Thyroid gland (tissue), 4 donors: ENCODE measurements at regions not wholly inside any gene's neighbourhood (a gene's known extent, or its start where the extent isn't known, plus 50 kb on each side); places are given as distances from the start of the nearest gene placed in this dataset.

Experiments used
- POLR2A ChIP-seq, 2 donors: fragments of 450-650 bp; IDR thresholded peaks; one replicate each; pipeline ENCODE4 v1.6.1; 2017; ENCODE audit warnings: antibody characterized with exemption in 2 of 2, mild to moderate bottlenecking in 2 of 2, moderate library complexity in 1 of 2
- TF ChIP-seq, protein P1 (sequence below), 6 experiments: fragments of 200-600 bp in 3 of 6; fragments of 450-650 bp in 3 of 6; sonication (generic) in 3 of 6; IDR thresholded peaks; one replicate each; pipeline ENCODE4 v1.5.1; 2016 to 2019; ENCODE audit warnings: antibody characterized with exemption in 6 of 6, mild to moderate bottlenecking in 2 of 6, inconsistent platforms in 1 of 6, moderate library complexity in 1 of 6

DNA sequence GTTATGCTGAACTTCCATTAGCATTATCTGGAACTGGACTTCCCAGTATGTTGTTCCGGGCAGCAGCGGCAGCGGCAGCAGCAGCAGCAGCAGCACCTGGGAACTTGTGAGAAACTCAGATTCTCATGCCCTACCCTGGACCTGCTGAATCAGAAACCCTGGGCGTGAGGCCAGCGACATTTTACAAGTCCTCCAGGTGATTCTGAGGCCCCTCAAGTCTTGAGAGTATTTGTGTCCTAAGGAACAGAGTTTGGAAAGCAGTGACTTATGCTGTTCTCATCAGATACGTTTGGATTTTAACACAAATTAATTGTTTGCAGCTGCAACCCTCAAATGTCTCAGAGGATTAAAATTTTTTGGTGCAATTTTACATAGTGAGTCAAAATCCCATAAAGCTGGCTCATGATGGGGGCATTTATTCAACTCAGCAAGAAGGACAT lies 157.2 kb upstream of the KAZN start:
- TF ChIP-seq, protein P1, sequence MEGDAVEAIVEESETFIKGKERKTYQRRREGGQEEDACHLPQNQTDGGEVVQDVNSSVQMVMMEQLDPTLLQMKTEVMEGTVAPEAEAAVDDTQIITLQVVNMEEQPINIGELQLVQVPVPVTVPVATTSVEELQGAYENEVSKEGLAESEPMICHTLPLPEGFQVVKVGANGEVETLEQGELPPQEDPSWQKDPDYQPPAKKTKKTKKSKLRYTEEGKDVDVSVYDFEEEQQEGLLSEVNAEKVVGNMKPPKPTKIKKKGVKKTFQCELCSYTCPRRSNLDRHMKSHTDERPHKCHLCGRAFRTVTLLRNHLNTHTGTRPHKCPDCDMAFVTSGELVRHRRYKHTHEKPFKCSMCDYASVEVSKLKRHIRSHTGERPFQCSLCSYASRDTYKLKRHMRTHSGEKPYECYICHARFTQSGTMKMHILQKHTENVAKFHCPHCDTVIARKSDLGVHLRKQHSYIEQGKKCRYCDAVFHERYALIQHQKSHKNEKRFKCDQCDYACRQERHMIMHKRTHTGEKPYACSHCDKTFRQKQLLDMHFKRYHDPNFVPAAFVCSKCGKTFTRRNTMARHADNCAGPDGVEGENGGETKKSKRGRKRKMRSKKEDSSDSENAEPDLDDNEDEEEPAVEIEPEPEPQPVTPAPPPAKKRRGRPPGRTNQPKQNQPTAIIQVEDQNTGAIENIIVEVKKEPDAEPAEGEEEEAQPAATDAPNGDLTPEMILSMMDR (IDR thresholded peaks at IDR 0.05), result no peak
- TF ChIP-seq POLR2A (IDR thresholded peaks at IDR 0.05), result no peak
